WTC11 (cell line): ENCODE measurements at regions not wholly inside any gene's neighbourhood (a gene's known extent, or its start where the extent isn't known, plus 50 kb on each side); places are given as distances from the start of the nearest gene placed in this dataset.

ENCODE experiments used
- CTCF ChIP-seq: fragments of 200-600 bp; IDR thresholded peaks from 2 replicates; pipeline ENCODE4 v1.8.0; 2022; ENCODE audit warnings: antibody characterized with exemption
- FOXK1 ChIP-seq: sonication (generic); formaldehyde crosslinking; IDR thresholded peaks from 2 replicates; pipeline ENCODE4 v1.8.0; 2022; ENCODE audit warnings: mild to moderate bottlenecking, moderate library complexity, missing genetic modification reagents

- no peak for TF ChIP-seq CTCF
- TF ChIP-seq FOXK1 (CRISPR knock-in tag): no peak
Measured at GRCh38 chr13:48838193-48838973, 137.3 kb upstream of the FNDC3A start.
